ENCODE measurements at regions not wholly inside any gene's neighbourhood (a gene's known extent, or its start where the extent isn't known, plus 50 kb on each side); places are given as distances from the start of the nearest gene placed in this dataset.

DNA sequence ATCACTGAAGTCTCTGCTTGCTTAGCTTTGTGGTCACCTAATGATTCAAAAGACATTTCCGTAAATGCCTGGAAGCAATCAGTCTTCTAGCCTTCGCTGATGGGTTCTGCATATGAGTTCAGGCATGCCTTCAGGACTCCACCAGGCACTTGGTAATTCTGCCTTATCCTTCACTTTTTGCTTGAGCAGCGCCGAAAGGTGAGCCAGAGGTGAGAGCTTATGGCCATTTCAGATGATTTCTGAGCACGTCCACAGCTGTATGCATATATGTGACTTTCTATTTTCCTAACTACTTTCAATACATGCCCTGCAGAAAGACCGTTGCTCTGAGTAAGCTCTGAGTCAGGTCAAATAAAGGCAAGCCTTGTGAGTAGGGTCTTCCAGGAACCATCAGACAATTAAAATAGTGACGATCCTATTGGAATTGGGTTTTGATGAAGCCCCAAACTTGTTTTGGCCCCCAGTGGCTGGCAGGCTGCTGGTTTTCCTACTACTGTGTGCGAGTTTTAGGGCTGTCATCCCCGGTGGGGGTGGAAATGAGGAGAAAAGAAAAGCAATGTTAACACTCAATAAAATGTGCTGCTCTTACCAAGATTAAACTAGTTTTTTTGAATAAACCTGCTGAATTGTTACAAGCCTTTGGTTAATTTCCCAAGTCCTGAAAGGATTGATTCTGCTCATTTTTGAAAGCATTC is 154.4 kb upstream of the AKR1E2 start:
- H3K36me3 ChIP-seq, result no peaks in the 10 kb centered on the region
- ATAC-seq, result peak in 6 of 8 donors; percentile 16 to 65 (median 36)
- TF ChIP-seq, protein P1, sequence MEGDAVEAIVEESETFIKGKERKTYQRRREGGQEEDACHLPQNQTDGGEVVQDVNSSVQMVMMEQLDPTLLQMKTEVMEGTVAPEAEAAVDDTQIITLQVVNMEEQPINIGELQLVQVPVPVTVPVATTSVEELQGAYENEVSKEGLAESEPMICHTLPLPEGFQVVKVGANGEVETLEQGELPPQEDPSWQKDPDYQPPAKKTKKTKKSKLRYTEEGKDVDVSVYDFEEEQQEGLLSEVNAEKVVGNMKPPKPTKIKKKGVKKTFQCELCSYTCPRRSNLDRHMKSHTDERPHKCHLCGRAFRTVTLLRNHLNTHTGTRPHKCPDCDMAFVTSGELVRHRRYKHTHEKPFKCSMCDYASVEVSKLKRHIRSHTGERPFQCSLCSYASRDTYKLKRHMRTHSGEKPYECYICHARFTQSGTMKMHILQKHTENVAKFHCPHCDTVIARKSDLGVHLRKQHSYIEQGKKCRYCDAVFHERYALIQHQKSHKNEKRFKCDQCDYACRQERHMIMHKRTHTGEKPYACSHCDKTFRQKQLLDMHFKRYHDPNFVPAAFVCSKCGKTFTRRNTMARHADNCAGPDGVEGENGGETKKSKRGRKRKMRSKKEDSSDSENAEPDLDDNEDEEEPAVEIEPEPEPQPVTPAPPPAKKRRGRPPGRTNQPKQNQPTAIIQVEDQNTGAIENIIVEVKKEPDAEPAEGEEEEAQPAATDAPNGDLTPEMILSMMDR (IDR thresholded peaks at IDR 0.05), result no peak
- intact Hi-C loops (cut with DNase I), result loop anchor here in 2 of 10 donors (5.0 to 10.0 kb wide), 2 partner anchors 83 to 91 kb away; no protein-coding TSS in a partner anchor
- no peaks in the 10 kb centered on the region for H3K27me3 ChIP-seq
- peaks cover 0 to 17% (median 0%) of the 10 kb centered on the region in 11 donors for H3K9me3 ChIP-seq
- H3K27ac ChIP-seq, result peak overlapping the region in 9 of 10 donors; percentile 8 to 72 (median 59)
- H3K4me1 ChIP-seq, result peaks cover 0 to 16% (median 4%) of the 10 kb centered on the region in 9 donors
- H3K4me3 ChIP-seq, result peak overlapping the region in 8 of 10 donors; percentile 4 to 34 (median 20)
- 67 to 92% methylated on average over 9 of the region's 9 CpGs for WGBS, 2 donors
- no peak for DNase-seq

- ATAC-seq (no peak), DNase-seq (no peak)
- no peaks in the 10 kb centered on the region for H3K36me3 ChIP-seq
- peaks cover 0 to 17% (median 0%) of the 10 kb centered on the region in 11 donors for H3K9me3 ChIP-seq
- TF ChIP-seq, protein P1 (IDR thresholded peaks at IDR 0.05), result no peak
- no peak overlapping the region for H3K4me3 ChIP-seq
- peaks cover 0 to 16% (median 4%) of the 10 kb centered on the region in 9 donors for H3K4me1 ChIP-seq
- peak overlapping the region in 8 of 10 donors; percentile 1 to 72 (median 40) for H3K27ac ChIP-seq
- intact Hi-C loops (cut with DNase I), result loop anchor here in 2 of 10 donors (5.0 to 10.0 kb wide), 2 partner anchors 84 to 92 kb away; no protein-coding TSS in a partner anchor
- H3K27me3 ChIP-seq, result no peaks in the 10 kb centered on the region
These were observed 155.3 kb upstream of the AKR1E2 start for GRCh38 chr10:4670737-4671136.

GRCh38 chr10:4669585-4669984 is 156.4 kb upstream of the AKR1E2 start:
- DNase-seq, result no peak
- TF ChIP-seq, protein P1 (IDR thresholded peaks at IDR 0.05), result no peak
- 95 to 96% methylated on average over 2 of the region's 2 CpGs for WGBS, 2 donors
- ATAC-seq, result no peak
- Histone ChIP-seq H3K27me3 (no peaks in the 10 kb centered on the region), H3K4me1 (peaks cover 0 to 23% (median 8%) of the 10 kb centered on the region in 9 donors), H3K36me3 (no peaks in the 10 kb centered on the region), H3K27ac (no peak overlapping the region), H3K4me3 (no peak overlapping the region), H3K9me3 (peaks cover 0 to 17% (median 0%) of the 10 kb centered on the region in 11 donors)
- intact Hi-C loops (cut with DNase I), result loop anchor here in 4 of 10 donors (10.0 kb wide), 4 partner anchors 765 to 1475 kb away; partner anchors contain the start of gene KLF6 (in 2 of the 4)

DNA sequence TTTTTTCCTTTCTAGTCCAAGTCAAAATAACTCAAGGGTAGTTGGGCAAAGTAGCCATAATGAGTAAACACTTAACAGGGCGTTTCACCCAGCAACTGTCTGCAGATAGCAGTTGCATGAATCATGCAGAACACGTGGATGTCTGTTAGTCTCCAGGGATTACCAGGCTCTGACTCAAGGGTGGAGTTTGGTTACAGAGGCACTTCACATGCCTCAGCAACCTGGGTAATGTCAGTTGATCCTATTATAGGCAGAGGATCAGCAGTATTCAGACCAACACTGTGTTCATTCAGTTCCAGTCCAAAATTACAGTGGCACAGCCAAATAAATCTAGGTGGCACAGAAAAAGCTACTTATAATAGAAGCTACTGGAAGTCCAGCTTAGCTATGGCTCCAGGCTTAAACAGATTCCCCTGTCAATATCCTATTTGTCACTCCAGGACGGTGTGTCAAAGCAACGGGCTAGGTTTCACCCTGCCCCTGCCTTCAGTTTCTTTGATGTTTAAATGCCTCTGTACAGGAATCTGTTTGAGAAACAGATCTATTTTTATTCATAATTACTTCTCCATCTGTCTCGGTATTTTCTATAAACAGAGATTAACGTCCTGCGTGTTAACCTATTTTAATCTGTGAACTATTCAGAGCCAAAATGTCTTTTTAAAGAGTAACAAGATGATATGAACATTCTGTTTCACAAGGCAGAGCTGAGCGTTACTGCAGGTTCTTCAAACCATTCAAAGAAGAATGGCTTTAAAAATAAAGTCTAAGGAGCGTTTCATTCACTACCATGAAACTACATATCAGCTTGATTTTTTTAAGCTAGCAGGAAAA is 162.6 kb upstream of the AKR1E2 start:
- ATAC-seq (peak; percentile 84 to 95 (median 94)), DNase-seq (peak in 1 of 2 donors; percentile 88)
- H3K36me3 ChIP-seq, result no peaks in the 10 kb centered on the region
- peaks cover 0 to 3% (median 0%) of the 10 kb centered on the region in 11 donors for H3K9me3 ChIP-seq
- TF ChIP-seq, protein P1 (IDR thresholded peaks at IDR 0.05), result no peak
- H3K27me3 ChIP-seq, result no peaks in the 10 kb centered on the region
- intact Hi-C loops (cut with DNase I), result loop anchor here in 8 of 10 donors (1.0 to 10.0 kb wide), 16 partner anchors 39 to 1469 kb away; partner anchors contain the start of gene KLF6 (in 2 of the 8)
- peak overlapping the region in 5 of 10 donors; percentile 4 to 22 (median 13) for H3K4me3 ChIP-seq
- H3K27ac ChIP-seq, result peak overlapping the region; percentile 87 to 96 (median 92)
- peaks cover 0 to 52% (median 36%) of the 10 kb centered on the region in 9 donors for H3K4me1 ChIP-seq
- WGBS, 2 donors, result 6 to 11% methylated on average over 9 of the region's 9 CpGs
